22Rv1 (cell line): ENCODE measurements at regions not wholly inside any gene's neighbourhood (a gene's known extent, or its start where the extent isn't known, plus 50 kb on each side); places are given as distances from the start of the nearest gene placed in this dataset.

Source experiments
- CTCF ChIP-seq: fragments of 450-650 bp; IDR thresholded peaks from 2 replicates; pipeline ENCODE4 v1.5.1; 2017; ENCODE audit warnings: mild to moderate bottlenecking
- ZFX ChIP-seq: fragments of 450-650 bp; IDR thresholded peaks from 2 replicates; pipeline ENCODE4 v1.6.1; 2017; ENCODE audit warnings: antibody characterized with exemption, borderline replicate concordance

DNA sequence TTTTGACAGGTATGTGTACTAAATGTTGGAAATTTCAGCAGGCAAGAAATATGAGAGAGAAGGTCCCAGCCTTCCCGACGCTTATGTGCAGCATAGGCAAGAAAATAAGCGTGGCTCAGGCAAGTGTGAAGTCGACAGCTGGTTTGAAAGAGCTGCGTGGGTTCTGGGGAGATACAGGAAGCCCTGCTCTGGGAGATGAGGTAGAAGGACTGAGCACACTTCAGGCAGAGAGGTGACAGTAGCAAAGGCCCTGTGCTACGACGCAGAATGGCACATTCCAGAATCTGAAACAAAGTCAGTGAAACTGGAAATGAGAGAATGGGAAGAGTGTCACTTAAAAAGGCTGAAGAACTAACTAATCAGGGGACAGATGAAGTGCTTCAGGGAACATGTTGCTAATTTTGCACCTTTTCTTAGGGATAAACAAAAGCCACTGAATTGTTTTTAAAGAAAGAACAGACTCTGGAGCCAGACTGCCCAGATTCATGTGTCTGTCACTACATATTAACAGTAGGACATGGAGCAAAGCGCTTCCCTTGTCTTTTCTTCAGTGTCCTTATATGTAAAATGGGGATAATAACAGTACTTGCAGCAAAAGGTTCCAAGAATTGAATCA lies 160.1 kb downstream of the SPRY2 start:
- TF ChIP-seq CTCF = no peak
- no peak for TF ChIP-seq ZFX
